CD1c-positive myeloid dendritic cell (primary cell): ENCODE measurements at regions not wholly inside any gene's neighbourhood (a gene's known extent, or its start where the extent isn't known, plus 50 kb on each side); places are given as distances from the start of the nearest gene placed in this dataset.

Source experiments
- DNase-seq: peaks from one replicate; pipeline ENCODE4 v3.0.0-alpha.2; 2016; ENCODE audit errors: extremely low spot score

- DNase-seq, result no peak
These were observed 212.6 kb upstream of the RSPO3 start for GRCh38 chr6:126905917-126906316.

- DNase-seq, result no peak
These were observed 211.2 kb upstream of the RSPO3 start for GRCh38 chr6:126907312-126907711.

GRCh38 chr6:126907996-126908395 is 210.5 kb upstream of the RSPO3 start:
- no peak for DNase-seq

GRCh38 chr6:126909493-126909892 is 209.0 kb upstream of the RSPO3 start:
- no peak for DNase-seq

GRCh38 chr6:126913651-126914050 is 204.8 kb upstream of the RSPO3 start:
- no peak for DNase-seq

GRCh38 chr6:126914172-126914571 is 204.3 kb upstream of the RSPO3 start:
- no peak for DNase-seq

- DNase-seq, result no peak
These were observed 203.7 kb upstream of the RSPO3 start for GRCh38 chr6:126914801-126915200.

DNA sequence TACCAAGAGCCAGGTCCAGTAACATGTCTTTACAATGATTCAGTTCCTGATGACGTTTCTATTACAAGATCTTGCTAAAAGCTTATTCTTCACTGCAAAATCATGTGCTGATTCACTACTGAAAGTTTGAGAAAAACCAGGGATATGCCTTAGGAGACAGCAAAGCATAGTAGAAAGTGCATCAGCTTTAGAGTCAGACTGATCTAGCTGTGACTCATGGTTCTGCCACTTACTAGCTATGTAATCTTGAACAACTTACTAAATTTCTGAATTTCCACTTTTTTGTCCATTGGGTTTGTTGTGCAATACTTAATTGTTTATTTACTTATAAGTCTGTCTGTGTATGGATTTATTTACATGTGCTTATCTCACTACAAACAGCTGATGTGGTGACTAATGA is 198.5 kb upstream of the RSPO3 start:
- no peak for DNase-seq

GRCh38 chr6:126923807-126924206 is 194.7 kb upstream of the RSPO3 start:
- DNase-seq, result no peak

DNA sequence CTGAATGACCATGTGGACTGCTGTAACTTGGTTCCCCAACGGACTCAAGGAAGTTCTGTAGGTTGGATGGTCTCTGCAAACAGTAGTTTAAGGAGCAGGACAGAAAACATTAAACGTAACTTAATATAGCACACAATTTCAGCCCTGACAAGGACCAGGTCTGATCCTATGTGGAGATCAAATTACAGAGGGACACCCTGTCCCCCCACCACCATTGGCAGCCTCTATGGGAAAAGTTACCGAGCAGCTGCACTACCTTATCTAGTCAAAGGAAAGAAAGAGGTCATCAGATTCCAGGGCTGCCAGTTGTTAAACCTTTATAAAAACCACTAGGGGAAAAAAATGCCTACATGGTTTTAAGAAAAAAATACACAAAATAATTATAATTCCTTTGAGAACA is 191.5 kb upstream of the RSPO3 start:
- DNase-seq, result no peak

DNA sequence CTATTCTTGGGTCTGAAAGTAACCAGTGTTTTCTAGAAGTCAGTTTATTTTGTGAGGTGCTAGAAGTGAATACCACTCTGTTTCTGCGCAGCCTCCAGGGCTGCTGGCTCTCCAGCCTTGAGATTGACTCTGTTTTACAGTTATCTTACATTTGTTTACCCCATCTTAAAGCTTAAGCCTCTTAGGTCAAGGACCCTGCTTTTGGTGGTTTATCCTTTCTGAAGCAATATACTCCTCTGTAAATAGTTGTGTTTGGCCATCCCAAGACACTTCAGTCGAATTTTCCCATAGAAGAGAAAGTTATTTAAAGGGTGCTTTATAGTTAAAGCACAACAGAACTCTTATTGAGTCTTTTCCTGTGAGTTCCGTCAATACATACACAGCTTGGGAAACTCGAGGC is 190.6 kb upstream of the RSPO3 start:
- DNase-seq, result no peak

- no peak for DNase-seq
These were observed 181.0 kb upstream of the RSPO3 start for GRCh38 chr6:126937426-126937825.

DNA sequence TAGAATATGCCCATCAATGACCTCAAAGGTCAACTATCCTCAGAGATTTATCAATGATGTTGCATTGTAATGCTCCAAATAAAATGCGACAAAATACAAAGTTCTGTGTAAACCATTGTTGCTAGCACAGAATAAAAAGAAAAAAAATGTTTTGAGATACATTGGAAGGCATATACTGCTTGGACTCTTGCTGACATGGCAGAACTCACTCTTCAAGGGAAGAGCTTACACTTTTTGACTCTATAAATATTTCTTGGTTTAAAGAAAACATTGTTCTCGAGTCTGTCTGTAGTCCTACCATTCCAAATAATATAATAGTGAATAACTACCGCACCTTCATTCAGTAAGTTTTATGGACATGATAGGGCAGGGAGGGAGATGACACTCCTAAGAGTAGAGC is 178.7 kb upstream of the RSPO3 start:
- no peak for DNase-seq

GRCh38 chr6:126941751-126942150 is 176.7 kb upstream of the RSPO3 start:
- no peak for DNase-seq

DNA sequence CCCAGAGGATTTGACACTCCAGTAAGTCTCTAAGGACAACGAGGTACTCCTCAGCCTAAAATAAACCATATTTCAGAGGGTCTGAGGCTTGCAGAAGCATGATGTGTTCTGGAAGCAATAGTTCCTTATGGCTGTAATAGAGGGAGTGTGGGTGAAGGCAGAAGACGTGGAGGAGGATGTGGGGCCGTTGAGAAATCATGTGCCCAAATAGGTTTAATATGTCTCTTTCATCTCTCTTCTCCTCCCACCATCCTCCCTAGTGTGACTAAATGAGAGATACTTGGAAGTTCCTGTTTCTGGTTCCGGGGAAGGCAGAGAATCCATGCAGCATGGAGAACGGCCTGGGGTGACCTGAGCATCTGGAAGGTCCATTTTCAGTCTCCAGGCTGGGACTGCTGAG is 174.0 kb upstream of the RSPO3 start:
- DNase-seq, result no peak

- no peak for DNase-seq
These were observed 173.3 kb upstream of the RSPO3 start for GRCh38 chr6:126945150-126945685.

- DNase-seq, result no peak
These were observed 172.6 kb upstream of the RSPO3 start for GRCh38 chr6:126945812-126946360.

- DNase-seq, result no peak
These were observed 171.4 kb upstream of the RSPO3 start for GRCh38 chr6:126947070-126947469.

GRCh38 chr6:126949786-126950185 is 168.7 kb upstream of the RSPO3 start:
- no peak for DNase-seq

- DNase-seq, result no peak
These were observed 162.8 kb upstream of the RSPO3 start for GRCh38 chr6:126955621-126956020.

GRCh38 chr6:126957721-126958120 is 160.8 kb upstream of the RSPO3 start:
- DNase-seq, result no peak

DNA sequence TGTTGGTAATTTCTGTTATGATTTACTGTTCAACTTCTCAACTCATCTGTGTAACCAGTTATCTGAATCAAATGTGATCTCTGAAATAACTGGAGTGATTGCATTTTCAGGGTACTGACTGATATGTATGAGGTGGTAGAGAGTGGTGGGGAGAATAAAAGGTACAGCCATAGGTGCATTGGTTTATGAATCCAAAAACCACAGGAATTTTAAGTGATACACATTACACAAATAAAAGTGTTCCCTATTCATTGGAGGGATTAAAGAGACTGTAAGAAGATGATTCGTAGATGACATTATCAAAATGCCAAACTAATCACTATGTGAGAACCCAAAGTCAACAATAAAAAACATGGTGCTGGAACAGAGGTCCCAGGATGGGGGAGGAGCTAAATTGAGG is 158.7 kb upstream of the RSPO3 start:
- DNase-seq, result no peak

DNA sequence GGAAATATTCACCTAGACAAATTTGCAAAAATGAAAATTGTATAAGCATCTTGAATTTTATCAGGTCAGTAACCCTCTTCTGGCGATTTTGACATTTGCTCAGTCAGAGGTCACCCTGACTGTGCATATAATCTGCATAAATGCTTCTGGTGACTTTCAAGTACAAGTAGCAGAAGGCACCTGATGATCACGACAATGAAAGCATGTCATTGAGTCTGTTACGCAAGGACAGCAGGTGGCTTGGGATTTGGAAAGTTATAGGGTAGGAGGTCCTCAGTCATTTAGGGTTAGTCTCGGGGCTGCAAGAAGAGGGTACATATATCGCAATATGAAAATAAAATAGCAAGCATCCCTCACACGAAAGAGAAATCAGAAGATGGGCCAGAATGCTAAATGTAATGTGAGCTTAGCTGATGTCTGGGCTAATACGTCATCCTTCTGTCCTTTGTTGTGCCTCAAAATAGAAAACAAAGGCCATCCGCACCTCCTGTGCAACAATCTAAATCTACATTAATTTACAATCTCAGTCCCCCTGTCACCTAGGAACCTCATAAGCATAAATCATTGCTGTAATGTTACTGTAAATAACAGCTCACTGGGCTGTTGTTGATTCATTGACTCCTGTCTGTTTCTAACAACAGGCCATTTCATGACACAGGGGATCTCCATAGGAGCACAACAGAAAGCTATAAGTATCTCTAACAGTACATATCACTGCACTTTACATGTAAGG is 155.2 kb upstream of the RSPO3 start:
- DNase-seq, result no peak
